K562 (cell line): ENCODE measurements at regions not wholly inside any gene's neighbourhood (a gene's known extent, or its start where the extent isn't known, plus 50 kb on each side); places are given as distances from the start of the nearest gene placed in this dataset.
A peak's percentile ranks its signal among the peaks of the same experiment; 100 is the strongest.

ENCODE experiments used
- ATAC-seq: fragments of 200-7000 bp; cut with Tn5 transposase; 3 replicates; pipeline ENCODE4 v1.9.1; 2020; ENCODE audit warnings: moderate library complexity
- BruUV-seq: library from RNA; stranded (reverse); fragments of 400-500 nt; replicated peaks from 2 replicates; lab custom pipeline; 2021; lab: Mats Ljungman, UMichigan
- CTCF ChIA-PET: fragments of 300-600 bp; formaldehyde crosslinking; extraction: SDS; loops from one replicate; lab custom pipeline; 2021; ENCODE audit warnings: low intra/inter-chr PET ratio; lab: Yijun Ruan, JAX
- POLR2A ChIA-PET: fragments of 300-600, 350-650 bp; sonication (Branson Sonifier 250); formaldehyde crosslinking; extraction: SDS; loops from one replicate; lab custom pipeline; 2021; ENCODE audit warnings: antibody characterized with exemption, inconsistent platforms; lab: Yijun Ruan, JAX
- DNase-seq, 4 experiments: peaks; one replicate each; pipeline versions ENCODE4 v3.0.0 to v3.0.0-alpha.2; 2011 to 2018; ENCODE audit warnings: low spot score in 3 of 4, mixed read lengths in 3 of 4; ENCODE audit errors: extremely low read depth in 1 of 4
- FAIRE-seq: peaks from 2 replicates; lab custom pipeline; 2011; peaks lifted over from hg19 to GRCh38; lab: Jason Lieb, UNC
- H2AFZ ChIP-seq: 2 replicates; pipeline ENCODE4 v1.6.0; 2011; ENCODE audit warnings: low read depth, low read length, control low read depth, inconsistent platforms
- H3K27ac ChIP-seq: fragments of 200-600 bp; 3 replicates; pipeline ENCODE4 v1.8.0; 2011; ENCODE audit warnings: low read depth, mild to moderate bottlenecking, control low read depth, inconsistent platforms, low read length, moderate library complexity, mixed read lengths; ENCODE audit errors: extremely low read depth
- H3K27me3 ChIP-seq, 2 experiments: fragments of 300-600 bp in 1 of 2; 2 replicates in 1 of 2; 3 replicates in 1 of 2; pipeline versions ENCODE4 v1.6.0 to v1.8.0; 2011; ENCODE audit warnings: inconsistent platforms in 2 of 2, low read length in 2 of 2, mild to moderate bottlenecking in 1 of 2, mixed read lengths in 1 of 2, moderate library complexity in 1 of 2; ENCODE audit not compliant: control insufficient read depth in 2 of 2, insufficient read depth in 2 of 2
- H3K36me3 ChIP-seq: fragments of 300-600 bp; 3 replicates; pipeline ENCODE4 v1.8.0; 2011; ENCODE audit warnings: mild to moderate bottlenecking, low read length, inconsistent platforms; ENCODE audit not compliant: control insufficient read depth, insufficient read depth
- H3K4me1 ChIP-seq, 2 experiments: fragments of 200-600 bp in 1 of 2; replicated peaks in 1 of 2; 2 replicates in 1 of 2; 3 replicates in 1 of 2; pipeline versions ENCODE4 v1.5.1 to v1.8.0; 2011; ENCODE audit warnings: inconsistent platforms in 2 of 2, low read length in 2 of 2, mild to moderate bottlenecking in 1 of 2, mixed read lengths in 1 of 2, moderate library complexity in 1 of 2; ENCODE audit not compliant: control insufficient read depth in 2 of 2, insufficient read depth in 2 of 2
- H3K4me2 ChIP-seq: 2 replicates; pipeline ENCODE4 v1.6.1; 2011; ENCODE audit warnings: low read length, control low read depth, inconsistent platforms, mixed read lengths; ENCODE audit not compliant: insufficient read depth
- H3K4me3 ChIP-seq: fragments of 200-600 bp; sonication (generic), shearing (Covaris generic); 2 replicates; pipeline ENCODE4 v1.5.1; 2016; ENCODE audit warnings: control low read depth, inconsistent platforms
- H3K79me2 ChIP-seq: fragments of 200-600 bp; 3 replicates; pipeline ENCODE4 v1.8.0; 2011; ENCODE audit warnings: low read length, inconsistent platforms; ENCODE audit not compliant: control insufficient read depth, insufficient read depth
- H3K9ac ChIP-seq, 2 experiments: 2 replicates each; pipeline versions ENCODE4 v1.6.0 to v1.6.1; 2011; ENCODE audit warnings: low read depth in 2 of 2, low read length in 2 of 2, control low read depth in 1 of 2, inconsistent platforms in 1 of 2, mild to moderate bottlenecking in 1 of 2, mixed read lengths in 1 of 2; ENCODE audit not compliant: insufficient read depth in 1 of 2
- H3K9me1 ChIP-seq: one replicate; pipeline ENCODE4 v1.6.0; 2011; ENCODE audit warnings: inconsistent platforms, mild to moderate bottlenecking, low read length, moderate library complexity; ENCODE audit not compliant: control insufficient read depth, insufficient read depth
- H3K9me3 ChIP-seq: replicated peaks from 2 replicates; pipeline ENCODE4 v1.5.1; 2011; ENCODE audit warnings: low read depth, low read length, inconsistent platforms; ENCODE audit not compliant: control insufficient read depth, insufficient read depth
- H4K20me1 ChIP-seq: replicated peaks from 2 replicates; pipeline ENCODE4 v1.6.1; 2011; ENCODE audit warnings: low read length, inconsistent platforms, mixed read lengths; ENCODE audit not compliant: control insufficient read depth, insufficient read depth
- CEBPG ChIP-seq, 3 experiments: fragments of 200-800 bp in 1 of 3; sonication (Bioruptor generic) in 1 of 3; sonication (generic) in 1 of 3; formaldehyde crosslinking in 1 of 3; IDR thresholded peaks in 2 of 3; conservative IDR thresholded peaks in 1 of 3; 2 replicates each; pipeline versions ENCODE4 v1.6.1 to v1.8.0; 2016 to 2022; ENCODE audit warnings: missing compliant biosample characterization in 2 of 3, missing genetic modification characterization in 2 of 3, mild to moderate bottlenecking in 1 of 3, missing genetic modification reagents in 1 of 3
- WGBS: fragments of 100-300 bp; shearing (Covaris generic); methylation state at CpG from one replicate; pipeline ENCODE4 v1.1.6; 2016; ENCODE audit warnings: low coverage, mixed read lengths; ENCODE audit not compliant: insufficient coverage; ENCODE audit errors: missing lambda C conversion rate; 5-methylcytosine and 5-hydroxymethylcytosine counted together
- in situ Hi-C: fragments of 300-500 bp; cut with MboI; formaldehyde crosslinking; loops from 4 replicates; pipeline ENCODE4 v1.15.0; 2018; ENCODE audit warnings: inconsistent platforms, mixed read lengths
- intact Hi-C: fragments of 100-400 bp; cut with micrococcal nuclease; formaldehyde crosslinking; loops from 2 replicates; pipeline ENCODE4 v1.14.2; 2022
- TF ChIP-seq, protein P1 (sequence below), 2 experiments: fragments of 150-350 bp in 1 of 2; IDR thresholded peaks; 2 replicates each; pipeline ENCODE4 v1.6.1; 2012 to 2016; ENCODE audit warnings: low read depth in 2 of 2, low read length in 2 of 2, mild to moderate bottlenecking in 1 of 2, moderate library complexity in 1 of 2

DNA sequence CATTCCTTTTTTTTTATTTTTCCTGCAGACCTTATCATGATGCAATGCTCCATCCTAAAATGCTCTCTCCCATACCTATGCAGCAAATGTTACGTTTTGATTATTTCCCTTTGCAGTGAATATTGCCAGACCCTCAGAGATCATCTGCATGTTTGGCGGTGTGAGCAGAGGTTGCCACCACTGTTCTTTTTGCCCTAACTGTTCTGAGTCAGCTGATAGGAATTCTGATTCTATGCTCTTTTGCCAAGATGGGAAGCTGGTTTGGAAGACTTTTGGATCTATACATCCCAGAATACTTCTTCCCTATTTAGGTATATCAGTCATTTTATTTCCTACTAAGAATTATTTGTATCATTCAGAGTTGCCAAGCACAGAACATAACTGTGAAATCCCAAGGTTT lies 130.5 kb downstream of the KLF6 start:
- in situ Hi-C loops (no loop called here), intact Hi-C loops (no loop called here)
- WGBS: 11% methylated on average over 2 of the region's 2 CpGs
- Histone ChIP-seq H3K27me3 (peaks cover 0 to 9% of the 10 kb centered on the region in 2 experiments; a peak in 2 of 5 replicates), H3K36me3 (no peaks in the 10 kb centered on the region), H3K4me1 (peaks cover 0 to 12% of the 10 kb centered on the region in 2 experiments; a peak in 3 of 5 replicates), H3K9me1 (no peaks in the 10 kb centered on the region), H4K20me1 (no peaks in the 10 kb centered on the region), H2AFZ (no peak overlapping the region), H3K9ac (no peak overlapping the region), H3K27ac (no peak overlapping the region), H3K4me2 (no peak overlapping the region), H3K9me3 (no peaks in the 10 kb centered on the region), H3K79me2 (no peaks in the 10 kb centered on the region), H3K4me3 (no peak overlapping the region)
- POLR2A ChIA-PET: no interaction called here
- BruUV-seq: no TSS peak
- FAIRE-seq: no peak
- no peak for DNase-seq
- ATAC-seq: no peak
- TF ChIP-seq, protein P1, sequence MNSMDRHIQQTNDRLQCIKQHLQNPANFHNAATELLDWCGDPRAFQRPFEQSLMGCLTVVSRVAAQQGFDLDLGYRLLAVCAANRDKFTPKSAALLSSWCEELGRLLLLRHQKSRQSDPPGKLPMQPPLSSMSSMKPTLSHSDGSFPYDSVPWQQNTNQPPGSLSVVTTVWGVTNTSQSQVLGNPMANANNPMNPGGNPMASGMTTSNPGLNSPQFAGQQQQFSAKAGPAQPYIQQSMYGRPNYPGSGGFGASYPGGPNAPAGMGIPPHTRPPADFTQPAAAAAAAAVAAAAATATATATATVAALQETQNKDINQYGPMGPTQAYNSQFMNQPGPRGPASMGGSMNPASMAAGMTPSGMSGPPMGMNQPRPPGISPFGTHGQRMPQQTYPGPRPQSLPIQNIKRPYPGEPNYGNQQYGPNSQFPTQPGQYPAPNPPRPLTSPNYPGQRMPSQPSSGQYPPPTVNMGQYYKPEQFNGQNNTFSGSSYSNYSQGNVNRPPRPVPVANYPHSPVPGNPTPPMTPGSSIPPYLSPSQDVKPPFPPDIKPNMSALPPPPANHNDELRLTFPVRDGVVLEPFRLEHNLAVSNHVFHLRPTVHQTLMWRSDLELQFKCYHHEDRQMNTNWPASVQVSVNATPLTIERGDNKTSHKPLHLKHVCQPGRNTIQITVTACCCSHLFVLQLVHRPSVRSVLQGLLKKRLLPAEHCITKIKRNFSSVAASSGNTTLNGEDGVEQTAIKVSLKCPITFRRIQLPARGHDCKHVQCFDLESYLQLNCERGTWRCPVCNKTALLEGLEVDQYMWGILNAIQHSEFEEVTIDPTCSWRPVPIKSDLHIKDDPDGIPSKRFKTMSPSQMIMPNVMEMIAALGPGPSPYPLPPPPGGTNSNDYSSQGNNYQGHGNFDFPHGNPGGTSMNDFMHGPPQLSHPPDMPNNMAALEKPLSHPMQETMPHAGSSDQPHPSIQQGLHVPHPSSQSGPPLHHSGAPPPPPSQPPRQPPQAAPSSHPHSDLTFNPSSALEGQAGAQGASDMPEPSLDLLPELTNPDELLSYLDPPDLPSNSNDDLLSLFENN (IDR thresholded peaks at IDR 0.05; ENCODE audit: low read depth in 2 of 2, low read length in 2 of 2): no peak
- TF ChIP-seq CEBPG (CRISPR knock-in tag; IDR thresholded peaks at IDR 0.05) (no peak), CEBPG (tag; conservative IDR thresholded peaks at IDR 0.05 in 1 of 2, IDR thresholded peaks at IDR 0.05 in 1 of 2) (0 out of 4 replicates have a peak, but pooled peaks of 1 of the 2 experiments have one; percentile 29)
- CTCF ChIA-PET: no interaction called here
